ENCODE measurements at regions not wholly inside any gene's neighbourhood (a gene's known extent, or its start where the extent isn't known, plus 50 kb on each side); places are given as distances from the start of the nearest gene placed in this dataset.

- TF ChIP-seq CTCF (IDR thresholded peaks at IDR 0.05; ENCODE audit: unreplicated experiment in 3 of 3), result no peak
- Mint-ChIP-seq H3K9me3 (no peaks in the 10 kb centered on the region), H3K4me3 (no peak overlapping the region), H3K36me3 (ENCODE audit: low read depth) (no peaks in the 10 kb centered on the region), H3K4me1 (peaks cover 10% of the 10 kb centered on the region), H3K27me3 (ENCODE audit: low read depth) (no peaks in the 10 kb centered on the region), H3K27ac (no peak overlapping the region)
Measured at GRCh38 chr13:22050951-22051563, 380.2 kb downstream of the FGF9 start.

GRCh38 chr13:22053053-22053452 lies 382.2 kb downstream of the FGF9 start:
- Mint-ChIP-seq H3K4me1 (peaks cover 10% of the 10 kb centered on the region), H3K27ac (no peak overlapping the region), H3K36me3 (ENCODE audit: low read depth) (no peaks in the 10 kb centered on the region), H3K4me3 (no peak overlapping the region), H3K27me3 (ENCODE audit: low read depth) (no peaks in the 10 kb centered on the region), H3K9me3 (no peaks in the 10 kb centered on the region)
- no peak for TF ChIP-seq CTCF (IDR thresholded peaks at IDR 0.05; ENCODE audit: unreplicated experiment in 3 of 3)

GRCh38 chr13:22055259-22055658 lies 384.4 kb downstream of the FGF9 start:
- Mint-ChIP-seq H3K4me3 (no peak overlapping the region), H3K9me3 (no peaks in the 10 kb centered on the region)

GRCh38 chr13:22060187-22060586 lies 389.3 kb downstream of the FGF9 start:
- peak overlapping the region in 1 of 3 experiments; percentile 16 for H3K27ac Mint-ChIP-seq
- no peaks in the 10 kb centered on the region for H3K36me3 Mint-ChIP-seq (ENCODE audit: low read depth)
- peaks cover 4% of the 10 kb centered on the region for H3K27me3 Mint-ChIP-seq (ENCODE audit: low read depth)

More at GRCh38 chr13:22055259-22055658, 384.4 kb downstream of the FGF9 start:
- H3K27ac Mint-ChIP-seq, result no peak overlapping the region
- H3K36me3 Mint-ChIP-seq (ENCODE audit: low read depth), result no peaks in the 10 kb centered on the region
- H3K4me1 Mint-ChIP-seq, result peaks cover 12% of the 10 kb centered on the region
- TF ChIP-seq CTCF (IDR thresholded peaks at IDR 0.05; ENCODE audit: unreplicated experiment in 3 of 3), result no peak
- H3K27me3 Mint-ChIP-seq (ENCODE audit: low read depth), result no peaks in the 10 kb centered on the region

GRCh38 chr13:22061371-22061805 lies 390.5 kb downstream of the FGF9 start:
- Mint-ChIP-seq H3K4me1 (peaks cover 35% of the 10 kb centered on the region), H3K36me3 (ENCODE audit: low read depth) (no peaks in the 10 kb centered on the region), H3K27ac (no peak overlapping the region), H3K27me3 (ENCODE audit: low read depth) (peaks cover 4% of the 10 kb centered on the region), H3K4me3 (no peak overlapping the region), H3K9me3 (no peaks in the 10 kb centered on the region)
- TF ChIP-seq CTCF (IDR thresholded peaks at IDR 0.05; ENCODE audit: unreplicated experiment in 3 of 3), result no peak

More at GRCh38 chr13:22060187-22060586, 389.3 kb downstream of the FGF9 start:
- H3K4me1 Mint-ChIP-seq, result peaks cover 29% of the 10 kb centered on the region
- TF ChIP-seq CTCF (IDR thresholded peaks at IDR 0.05; ENCODE audit: unreplicated experiment in 3 of 3), result no peak
- H3K4me3 Mint-ChIP-seq, result no peak overlapping the region
- no peaks in the 10 kb centered on the region for H3K9me3 Mint-ChIP-seq

- Mint-ChIP-seq H3K36me3 (ENCODE audit: low read depth) (no peaks in the 10 kb centered on the region), H3K9me3 (no peaks in the 10 kb centered on the region), H3K4me3 (no peak overlapping the region), H3K27ac (no peak overlapping the region), H3K27me3 (ENCODE audit: low read depth) (peaks cover 4% of the 10 kb centered on the region), H3K4me1 (peaks cover 40% of the 10 kb centered on the region)
- TF ChIP-seq CTCF (IDR thresholded peaks at IDR 0.05; ENCODE audit: unreplicated experiment in 3 of 3), result no peak
Measured at GRCh38 chr13:22061806-22062391, 391.0 kb downstream of the FGF9 start.

Measured in nephron (organoid).